Kidney tubule cell (primary cell): ENCODE measurements at regions not wholly inside any gene's neighbourhood (a gene's known extent, or its start where the extent isn't known, plus 50 kb on each side); places are given as distances from the start of the nearest gene placed in this dataset.
A peak's percentile ranks its signal among the peaks of the same experiment; 100 is the strongest.

Source experiments
- DNase-seq: peaks from one replicate; pipeline ENCODE4 v3.0.0-alpha.2; 2018; ENCODE audit warnings: low spot score

DNA sequence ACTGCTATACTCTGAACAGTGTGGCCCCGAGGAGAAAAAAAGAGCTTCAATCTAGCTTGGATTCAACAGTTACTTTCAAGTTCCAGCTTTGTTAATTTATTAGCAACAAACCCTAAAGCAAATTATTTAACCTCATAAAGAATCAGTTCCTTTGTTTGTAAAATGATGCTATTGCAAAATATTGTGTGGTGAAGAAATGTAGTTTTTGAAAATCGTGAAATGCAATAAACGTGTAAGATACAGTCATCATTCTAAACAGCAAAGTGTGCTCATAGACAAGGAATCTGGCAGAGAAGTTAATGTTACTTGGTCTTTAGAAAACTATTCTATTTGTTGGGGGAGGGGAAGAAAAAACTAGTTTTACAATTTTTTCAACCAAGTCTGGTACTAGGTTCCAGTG, 297.6 kb upstream of the ADGRL4 start:
- DNase-seq: no peak

DNA sequence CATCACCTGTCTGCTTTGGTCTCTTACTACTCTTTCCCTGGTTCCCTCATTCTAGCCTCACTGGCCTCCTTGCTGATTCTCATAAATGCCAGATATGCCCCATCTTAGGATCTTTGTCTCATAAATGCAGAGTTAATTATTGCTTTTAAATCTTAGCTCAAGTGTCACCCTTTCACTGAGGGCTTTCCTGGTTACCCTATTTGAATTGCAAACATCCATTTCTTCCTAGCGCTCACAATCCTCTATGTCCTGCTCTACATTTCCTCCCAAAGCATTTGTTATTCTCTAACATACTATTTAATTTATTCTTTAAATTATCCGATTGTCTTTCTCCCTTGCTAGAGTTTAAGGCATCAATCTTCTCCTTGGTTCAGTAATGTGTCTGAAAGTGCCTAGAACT, 296.5 kb upstream of the ADGRL4 start:
- no peak for DNase-seq

DNA sequence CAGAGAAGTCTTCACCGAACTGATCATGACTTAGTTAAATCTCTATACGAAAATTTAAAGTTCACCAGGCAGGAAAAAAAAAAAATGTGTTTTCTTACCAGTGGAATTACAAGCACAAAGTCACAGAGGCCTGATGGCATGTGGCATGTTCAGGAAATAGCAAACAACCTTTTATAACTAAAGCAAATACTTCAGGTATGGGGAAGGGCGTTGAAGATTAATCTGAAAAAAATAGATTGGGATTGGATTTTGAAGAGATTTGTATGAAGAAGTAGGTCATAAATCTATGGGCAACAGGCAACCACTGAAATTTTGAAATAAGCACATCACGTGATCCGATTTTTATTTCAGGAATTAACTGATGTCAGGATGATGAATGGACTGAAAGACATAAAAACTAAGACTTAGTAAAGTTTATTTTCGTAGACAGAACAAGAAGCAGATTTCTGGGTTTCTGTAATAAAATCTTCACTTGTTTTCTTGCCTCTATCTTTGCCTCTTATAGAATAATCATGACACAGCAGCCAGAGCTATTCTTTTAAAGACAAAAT, 295.9 kb upstream of the ADGRL4 start:
- no peak for DNase-seq

DNA sequence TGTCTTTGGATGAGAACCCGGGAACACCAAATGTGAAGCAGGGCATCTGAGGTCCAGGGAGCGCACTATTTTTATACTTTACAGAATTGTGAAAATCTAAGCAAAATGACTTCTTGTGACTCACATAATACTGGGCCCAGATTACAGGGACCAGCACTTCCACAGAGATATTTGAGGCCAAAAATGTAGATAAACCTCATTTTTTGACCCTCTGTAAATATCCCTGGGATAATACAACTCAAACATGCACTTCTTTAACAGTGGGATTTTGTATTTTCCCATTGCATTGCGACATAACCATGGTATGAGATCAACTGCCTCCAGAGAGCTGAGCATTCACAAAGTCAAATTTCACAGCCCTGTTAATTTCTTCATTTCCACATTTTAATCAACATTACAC, 289.4 kb upstream of the ADGRL4 start:
- no peak for DNase-seq

DNA sequence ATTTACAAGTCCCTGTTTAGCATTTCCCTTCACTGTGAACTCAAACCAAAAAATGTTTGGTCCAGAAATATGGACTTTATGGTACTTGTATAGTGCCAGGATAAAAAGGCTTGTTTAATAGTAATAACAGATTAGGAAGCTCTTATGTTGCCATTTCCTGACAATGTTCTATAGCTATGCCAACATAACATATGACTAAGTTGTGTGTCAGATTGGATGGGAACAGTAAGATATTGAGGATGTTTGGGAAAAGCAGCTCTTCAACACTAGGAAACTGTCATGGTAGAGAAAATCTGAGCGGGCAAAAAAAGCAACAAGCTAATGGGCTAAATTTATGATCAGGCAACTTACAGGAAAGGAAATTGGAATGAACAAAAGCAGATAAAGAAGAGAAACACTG, 287.1 kb upstream of the ADGRL4 start:
- DNase-seq: peak; percentile 4

DNA sequence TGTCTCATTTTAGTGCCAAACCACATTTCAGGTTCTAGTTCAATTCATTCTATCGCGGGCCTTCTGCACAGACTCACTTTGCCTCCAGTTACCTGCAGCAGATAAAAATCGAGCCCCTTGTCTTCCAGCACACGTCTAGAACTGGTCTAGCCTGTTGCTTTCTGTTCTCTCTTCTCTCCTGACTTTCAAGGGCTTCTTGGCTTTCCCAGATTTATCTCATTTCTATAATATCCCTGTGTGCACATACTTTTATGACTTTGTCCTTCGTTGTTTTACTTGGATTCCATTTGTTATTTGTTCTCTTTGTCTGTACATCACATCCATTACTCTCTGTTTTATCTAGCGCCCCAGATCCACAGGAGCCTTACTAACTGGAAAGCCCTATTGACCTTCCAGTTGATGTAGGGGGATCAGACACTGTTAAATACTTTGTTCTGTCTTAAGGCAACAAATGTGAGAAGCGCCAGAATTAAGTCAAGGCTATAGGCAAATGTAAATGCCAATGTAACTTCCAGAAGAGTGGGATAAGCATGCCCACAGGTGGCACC, 284.5 kb upstream of the ADGRL4 start:
- DNase-seq: no peak

DNA sequence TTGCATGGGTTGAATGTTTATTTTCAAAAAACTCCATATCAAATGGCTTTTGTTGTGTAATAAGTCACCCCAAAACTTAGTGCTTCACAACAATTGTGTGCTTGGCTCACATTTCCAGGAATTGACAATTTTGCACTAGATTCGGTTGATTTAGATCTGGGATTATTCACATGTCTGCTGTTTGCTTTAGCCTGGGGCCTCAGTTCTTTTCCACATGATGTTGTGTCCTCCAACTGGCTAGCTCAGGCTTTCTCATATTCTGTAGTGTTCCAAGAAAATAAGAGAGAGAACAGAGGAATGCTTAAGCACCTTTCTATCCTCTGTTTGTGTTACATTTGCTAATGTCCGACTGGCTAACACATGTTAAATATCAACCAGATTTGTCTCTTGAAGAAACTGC, 281.5 kb upstream of the ADGRL4 start:
- no peak for DNase-seq

DNA sequence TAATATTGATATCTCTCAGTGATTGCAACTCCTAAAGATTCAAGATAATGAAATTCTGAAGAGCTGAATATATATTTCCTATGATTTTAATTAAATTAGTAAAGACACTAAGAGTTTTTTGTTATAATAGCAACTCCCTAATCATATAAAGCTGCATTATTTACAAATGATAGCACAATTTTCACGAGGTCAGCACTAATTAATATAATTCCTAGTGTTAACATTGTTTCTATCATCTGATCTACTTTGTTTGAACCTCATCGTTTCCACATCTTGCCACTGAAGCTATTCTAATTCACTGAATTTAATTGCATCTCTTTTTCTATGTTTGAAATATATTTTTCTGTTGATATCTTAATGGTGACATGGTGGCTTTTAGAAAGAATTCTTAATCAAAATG, 279.1 kb upstream of the ADGRL4 start:
- no peak for DNase-seq

DNA sequence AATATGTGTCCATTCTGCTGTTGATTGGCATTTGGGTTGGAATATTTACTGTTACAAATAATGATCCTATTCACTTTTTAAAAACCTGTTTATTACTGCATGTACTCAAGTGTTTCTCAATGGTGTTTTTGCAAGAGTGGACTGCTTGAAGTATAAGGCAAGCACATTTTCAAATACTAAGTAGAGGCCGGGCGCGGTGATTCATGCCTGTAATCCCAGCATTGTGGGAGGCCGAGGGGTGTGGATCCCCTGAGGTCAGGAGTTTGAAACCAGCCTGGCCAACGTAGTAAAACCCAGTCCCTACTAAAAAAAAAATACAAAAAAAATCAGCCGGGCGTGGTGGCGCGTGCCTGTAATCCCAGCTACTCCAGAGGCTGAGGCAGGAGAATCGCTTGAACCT, 276.9 kb upstream of the ADGRL4 start:
- no peak for DNase-seq

DNA sequence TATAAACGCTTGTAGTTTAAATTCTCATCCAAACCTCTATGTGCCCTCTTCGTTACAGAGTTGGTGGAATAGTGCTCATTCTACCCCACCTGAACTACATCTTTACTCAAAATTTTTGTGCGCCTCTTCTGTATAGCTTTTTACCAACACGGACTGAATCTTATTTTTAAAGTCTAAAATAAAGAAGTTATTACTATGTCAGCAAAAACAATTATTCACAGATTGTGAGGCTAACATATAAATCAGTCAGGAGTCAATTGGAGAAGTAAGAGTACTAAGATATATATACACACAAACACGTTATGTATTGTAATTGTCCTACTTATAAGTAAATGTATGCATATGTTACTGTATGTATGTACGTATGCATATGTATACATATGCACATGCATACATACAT, 274.9 kb upstream of the ADGRL4 start:
- no peak for DNase-seq

DNA sequence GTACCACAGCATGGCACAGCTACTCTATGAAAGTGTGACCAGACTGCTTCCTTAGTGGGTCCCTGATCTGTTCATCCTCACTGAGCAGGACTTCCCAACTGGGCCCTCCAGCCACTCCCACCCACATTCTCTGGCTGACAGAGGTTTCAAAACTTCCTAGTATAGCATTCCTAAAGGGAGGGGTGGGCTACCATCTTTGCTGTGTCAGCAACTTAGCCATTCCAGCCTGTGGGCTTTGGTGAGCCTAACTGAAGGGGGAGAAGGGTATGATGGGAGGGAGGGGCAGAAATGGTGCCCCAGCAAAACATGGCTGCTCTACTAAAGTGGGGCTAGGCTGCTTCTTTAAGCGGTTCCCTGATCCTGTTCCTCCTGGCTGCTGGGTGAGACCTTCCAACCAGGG, 265.2 kb upstream of the ADGRL4 start:
- no peak for DNase-seq

DNA sequence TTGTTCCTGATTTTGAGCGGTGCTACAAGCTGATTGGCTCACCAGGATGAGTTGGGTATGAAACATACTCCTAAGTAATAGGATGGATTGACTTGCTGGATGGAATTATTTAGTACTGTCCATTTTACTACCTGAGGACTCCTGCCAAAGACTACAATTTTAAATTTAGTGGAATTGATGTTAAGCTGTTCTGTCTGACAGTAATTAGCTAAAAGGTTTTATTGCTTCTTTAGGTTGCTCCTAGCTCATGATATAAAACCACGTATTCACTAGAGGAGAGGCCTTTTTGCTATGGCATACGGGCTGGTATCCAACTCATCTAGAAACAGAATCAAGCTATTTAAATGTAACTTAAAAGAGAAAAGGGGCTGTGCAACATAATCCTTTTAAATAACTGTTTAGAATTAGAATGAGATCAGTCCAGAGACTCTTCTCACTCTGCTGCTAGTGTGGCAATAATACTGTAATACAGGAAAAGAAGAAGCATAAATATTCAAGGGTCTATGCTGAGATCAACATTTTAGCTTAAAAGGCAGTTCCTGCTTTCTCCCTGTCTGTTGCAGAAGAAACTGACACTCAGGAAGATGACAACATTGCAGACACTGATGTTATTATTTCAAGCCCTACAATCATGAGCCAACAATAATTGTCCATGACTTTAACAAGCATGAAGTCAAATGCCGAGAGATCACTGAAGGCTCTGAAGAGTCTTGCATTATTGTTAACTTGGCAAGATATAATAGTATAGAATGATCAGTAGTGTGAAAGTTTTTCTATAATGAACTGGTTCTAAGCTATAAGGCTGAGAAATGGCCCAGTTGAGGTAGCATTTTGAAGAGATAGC, 258.7 kb upstream of the ADGRL4 start:
- DNase-seq: no peak

DNA sequence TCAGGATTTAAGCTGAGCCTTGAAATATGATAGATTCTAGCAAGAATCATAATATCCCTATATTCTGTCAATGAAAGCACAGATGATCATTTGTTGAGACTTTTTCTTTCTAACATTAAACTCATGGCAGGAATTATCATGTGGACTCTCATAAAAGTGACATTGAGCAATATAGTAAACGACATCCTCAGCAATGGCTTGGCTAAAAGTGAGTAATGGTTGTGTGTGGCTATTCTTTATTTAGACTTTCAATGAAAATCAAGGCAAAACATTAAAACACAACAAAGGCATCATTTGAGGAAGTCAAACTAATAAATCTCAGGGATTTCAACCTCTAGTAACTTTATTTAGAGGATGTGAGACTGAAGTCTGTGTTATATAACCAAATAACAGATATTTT, 257.8 kb upstream of the ADGRL4 start:
- no peak for DNase-seq

DNA sequence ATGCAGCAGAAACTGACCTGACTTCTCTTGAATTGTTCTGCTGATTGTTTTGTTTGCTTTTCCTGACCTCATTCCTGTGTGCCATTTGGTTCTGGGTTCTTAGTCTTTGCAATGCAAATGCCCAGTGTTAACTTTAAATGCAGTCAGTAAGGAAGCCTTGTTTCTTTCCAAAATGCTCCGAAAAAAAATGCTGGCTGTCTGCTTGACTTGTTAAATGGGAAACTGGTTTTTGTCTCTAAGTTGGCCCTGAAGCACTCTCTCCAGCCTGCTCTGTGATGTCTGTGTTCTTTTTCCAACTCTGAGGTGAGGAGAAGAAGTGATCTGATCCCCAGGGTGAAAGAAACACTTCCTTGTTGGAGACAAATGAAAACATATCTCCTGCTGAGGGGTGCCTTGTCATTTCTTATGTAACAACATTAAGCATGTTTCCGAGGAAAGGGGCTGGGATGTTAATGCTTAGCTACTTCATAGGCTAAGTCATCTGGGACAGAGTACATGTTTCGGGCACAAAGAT, 256.3 kb upstream of the ADGRL4 start:
- DNase-seq: no peak

DNA sequence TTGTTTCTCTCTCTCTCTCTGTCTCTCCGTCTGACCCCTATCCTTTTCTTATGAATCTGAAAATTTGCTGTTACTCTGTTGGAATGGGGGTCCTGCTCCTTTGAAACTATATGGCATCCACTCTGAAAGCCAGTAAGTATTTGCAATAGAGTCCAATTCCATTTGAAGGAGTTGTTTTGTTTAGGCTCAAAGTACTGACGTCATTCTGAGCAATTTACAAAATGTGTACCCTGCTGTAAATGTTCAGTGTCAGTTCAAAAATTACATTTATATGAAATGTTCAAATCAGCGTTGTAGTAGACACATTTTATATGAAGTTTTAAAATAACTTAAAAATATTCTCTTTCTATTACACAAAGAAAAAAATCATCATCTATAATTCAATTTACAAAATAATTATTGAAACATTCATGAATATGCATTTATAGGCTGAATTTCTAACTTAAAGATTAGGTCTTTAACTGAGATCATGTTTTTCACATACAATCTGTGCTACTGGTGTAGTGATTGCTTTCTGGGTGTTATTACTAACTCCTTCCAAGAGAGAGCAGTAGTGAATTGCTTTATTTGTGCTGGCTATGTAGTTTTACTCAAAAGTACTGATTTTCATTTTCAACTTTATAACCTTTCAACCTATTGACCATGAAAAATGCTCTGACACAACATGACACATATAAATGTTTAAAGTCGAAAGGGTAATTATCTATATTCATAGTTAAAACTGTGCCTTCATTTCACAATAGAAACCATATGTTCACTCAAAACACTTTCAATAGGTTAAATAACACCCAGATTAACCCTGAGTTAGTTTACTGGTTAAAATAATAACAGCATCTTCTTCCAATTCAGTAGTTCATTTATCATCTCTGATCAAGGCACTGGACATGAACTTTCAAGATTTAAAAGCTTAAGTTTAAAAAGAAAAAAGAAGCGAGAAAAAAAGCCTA, 253.1 kb upstream of the ADGRL4 start:
- peak; percentile 28 for DNase-seq

DNA sequence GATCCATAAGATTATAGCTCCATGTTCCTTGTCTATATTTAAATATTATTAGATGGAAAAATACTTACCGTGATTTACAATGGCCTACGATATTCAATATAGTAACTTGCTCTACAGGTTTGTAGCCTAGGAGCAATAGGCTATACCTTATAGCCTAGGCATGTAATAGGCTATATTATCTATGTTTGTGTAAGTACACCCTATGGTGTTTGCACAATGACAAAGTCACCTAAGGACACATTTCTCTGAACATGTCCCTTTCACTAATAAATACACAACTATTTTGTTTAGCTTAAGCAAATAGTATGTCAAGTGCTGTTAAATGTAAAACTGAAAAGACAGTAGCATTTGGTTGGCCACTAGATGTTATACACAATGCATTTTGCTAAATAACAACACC, 248.9 kb upstream of the ADGRL4 start:
- no peak for DNase-seq

DNA sequence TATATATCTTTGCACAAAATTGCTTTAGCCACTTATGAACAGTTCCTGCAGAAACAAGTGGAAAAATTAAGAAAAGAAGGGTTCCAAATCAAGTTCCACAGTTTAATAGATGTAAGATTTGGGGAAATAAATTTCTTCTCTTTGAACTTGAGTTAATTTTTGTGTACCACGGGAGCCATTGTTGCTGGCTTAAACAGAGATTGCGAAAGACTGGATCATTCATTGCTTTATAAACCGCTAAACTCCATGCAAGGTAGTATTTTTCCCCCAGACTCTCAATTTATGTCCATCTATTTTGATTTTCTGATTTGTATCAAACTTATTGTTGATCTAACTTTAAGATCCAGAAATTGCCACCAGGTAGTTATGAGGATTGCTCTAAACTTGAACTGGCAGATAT, 246.1 kb upstream of the ADGRL4 start:
- no peak for DNase-seq

DNA sequence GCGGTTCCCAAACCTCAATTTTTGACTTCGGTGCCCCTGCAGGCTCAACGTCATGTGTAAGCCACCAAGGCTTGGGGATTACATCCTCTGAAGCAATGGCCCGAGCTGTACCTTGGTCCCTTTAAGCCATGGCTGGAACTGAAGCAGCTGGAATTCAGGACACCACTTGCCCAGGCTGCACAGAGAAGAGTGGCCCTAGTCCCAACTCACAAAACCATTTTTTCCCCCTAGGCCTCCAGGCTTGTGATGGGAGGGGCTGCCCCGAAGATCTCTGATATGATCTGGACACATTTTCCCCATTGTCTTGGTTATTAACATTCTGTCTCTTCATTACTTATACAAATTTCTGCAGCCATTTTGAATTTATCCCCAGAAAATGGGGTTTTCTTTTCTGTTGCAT, 233.3 kb upstream of the ADGRL4 start:
- DNase-seq: no peak

DNA sequence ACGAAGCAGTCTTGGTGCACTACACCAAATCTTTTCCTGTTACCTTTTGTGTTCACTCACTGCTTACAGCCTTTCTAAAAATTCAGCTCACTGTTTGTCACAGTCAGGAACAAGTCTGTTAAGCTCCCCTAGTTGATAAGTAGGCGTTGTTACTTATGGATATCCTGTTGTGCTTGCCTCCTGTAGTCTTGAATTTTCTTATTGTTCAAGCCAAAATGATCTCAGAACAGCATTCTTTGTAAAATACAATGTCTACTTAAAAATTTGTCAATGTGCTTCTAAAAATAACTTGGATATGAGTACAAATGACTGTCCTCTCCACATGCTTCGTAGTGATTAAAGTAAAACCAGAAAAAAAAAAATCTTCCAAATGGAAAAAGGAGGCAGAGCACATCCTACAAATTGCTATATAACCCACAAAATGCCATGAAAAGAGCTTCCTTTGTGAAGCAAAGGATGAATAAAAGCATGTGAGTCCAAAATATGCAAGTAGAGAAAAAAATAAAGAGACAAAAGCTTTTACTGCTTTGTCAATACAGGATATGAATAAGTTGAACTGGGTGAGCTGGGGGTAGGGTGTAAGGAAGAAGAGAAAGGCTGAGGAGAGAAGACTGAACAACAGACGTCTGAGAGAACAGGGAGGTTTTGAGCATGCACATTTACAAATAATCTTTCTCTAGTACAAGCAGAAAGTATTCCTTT, 228.9 kb upstream of the ADGRL4 start:
- no peak for DNase-seq

DNA sequence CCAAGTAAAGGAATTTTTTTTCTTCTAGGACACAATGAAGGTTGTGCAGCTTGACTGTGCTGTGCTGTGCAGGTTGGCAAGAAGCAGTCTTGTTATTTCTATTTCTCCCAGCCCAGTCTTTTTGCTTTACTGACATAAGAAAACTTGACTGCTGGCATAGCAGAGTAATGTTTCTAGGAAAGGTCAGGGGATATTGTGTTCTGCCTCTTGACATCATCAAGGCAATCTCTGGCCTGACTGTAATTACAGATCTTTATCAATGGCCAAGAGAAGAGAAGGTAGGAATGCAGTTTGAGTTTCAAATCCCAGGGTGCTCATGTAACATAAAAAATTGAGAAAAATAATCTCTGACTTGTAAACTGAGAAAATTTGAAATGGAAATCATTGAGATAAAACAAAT, 226.3 kb upstream of the ADGRL4 start:
- no peak for DNase-seq

DNA sequence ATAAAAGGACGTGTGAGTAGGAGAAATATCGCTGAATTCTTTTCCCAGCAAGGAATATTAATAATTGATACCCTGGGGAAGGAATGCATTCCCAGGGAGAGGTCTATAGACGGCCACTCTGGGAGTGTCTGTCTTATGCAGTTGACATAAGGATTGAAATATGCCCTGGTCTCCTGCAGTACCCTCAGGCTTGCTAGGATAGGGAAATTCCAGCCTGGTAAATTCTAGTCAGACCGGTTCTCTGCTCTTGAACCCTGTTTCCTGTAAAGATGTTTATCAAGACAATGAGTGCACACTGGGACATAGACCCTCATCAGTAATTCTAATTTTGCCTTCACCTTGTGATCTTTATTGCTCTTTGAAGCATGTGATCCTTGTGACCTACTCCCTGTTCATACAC, 224.2 kb upstream of the ADGRL4 start:
- peak; percentile 27 for DNase-seq

DNA sequence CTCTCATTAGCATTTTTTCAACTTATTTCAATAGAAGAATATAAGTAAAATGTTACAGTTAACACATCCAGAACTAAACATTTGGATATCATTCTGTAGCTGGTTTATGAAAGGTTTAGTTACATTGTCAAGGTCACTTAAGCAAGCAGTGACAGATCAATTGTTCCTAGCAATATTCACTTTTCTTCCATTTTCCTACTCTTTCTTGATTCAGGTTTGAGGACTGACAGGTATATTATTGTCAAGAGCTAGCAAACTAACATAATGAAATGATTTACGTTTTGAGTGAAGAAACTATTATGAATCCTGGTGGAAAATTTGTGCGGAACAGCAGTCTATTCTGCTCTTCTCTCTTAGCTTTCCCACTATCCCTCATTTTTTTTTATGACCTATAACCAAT, 220.4 kb upstream of the ADGRL4 start:
- no peak for DNase-seq
